ENCODE measurements at regions not wholly inside any gene's neighbourhood (a gene's known extent, or its start where the extent isn't known, plus 50 kb on each side); places are given as distances from the start of the nearest gene placed in this dataset.

DNA sequence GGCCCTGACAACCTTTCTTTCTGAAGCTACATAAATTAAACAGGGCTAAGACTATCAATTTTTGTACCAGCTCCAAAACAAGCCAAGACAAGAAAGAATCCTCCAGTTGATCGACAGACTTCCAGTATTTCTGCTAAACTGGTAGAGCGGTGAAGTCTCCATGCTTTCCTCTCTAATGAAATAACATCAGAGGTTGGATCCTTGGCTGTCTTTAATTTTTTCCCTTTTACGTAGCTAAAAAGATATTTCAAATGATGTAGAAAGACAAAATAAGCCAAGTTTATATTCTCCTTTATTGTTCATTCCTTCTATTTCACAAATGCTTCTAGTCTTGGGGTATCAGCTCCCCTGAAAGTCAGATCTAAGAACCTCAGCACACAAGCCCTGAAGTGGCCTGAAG is 434.9 kb downstream of the NFIB start:
- H2AFZ ChIP-seq: no peak overlapping the region; the same call in 1 of the 2 replicates
- H3K36me3 ChIP-seq (ENCODE audit: insufficient read depth): no peaks in the 10 kb centered on the region
- H3K27me3 Mint-ChIP-seq (ENCODE audit: insufficient read depth, low read depth, poor library complexity): no peaks in the 10 kb centered on the region
- H3K27ac ChIP-seq (ENCODE audit: low read depth): no peak overlapping the region
- H3K36me3 Mint-ChIP-seq (ENCODE audit: low read depth): no peaks in the 10 kb centered on the region
- H3F3A ChIP-seq (replicated peaks; ENCODE audit: low read depth): no peaks in the 10 kb centered on the region
- H3K27me3 ChIP-seq (ENCODE audit: insufficient read depth): no peaks in the 10 kb centered on the region
- H3K4me1 Mint-ChIP-seq: no peaks in the 10 kb centered on the region
- DNase-seq (ENCODE audit: low spot score) (no peak), ATAC-seq (no peak)
- no peak overlapping the region for H3K4me3 ChIP-seq
- H3K9me3 Mint-ChIP-seq: peaks cover 4% of the 10 kb centered on the region; the same call in 1 of the 3 replicates
- no peak overlapping the region for H3K4me2 ChIP-seq
- peaks cover 2% of the 10 kb centered on the region; the same call in 1 of the 2 replicates for H3K9me2 ChIP-seq (ENCODE audit: insufficient read depth)
- no peaks in the 10 kb centered on the region for H3K4me1 ChIP-seq (ENCODE audit: insufficient read depth)
- H3K27ac Mint-ChIP-seq: no peak overlapping the region
- no peak for TF ChIP-seq ZNF331 (CRISPR knock-in tag; IDR thresholded peaks at IDR 0.05; ENCODE audit: low read depth)
- TF ChIP-seq, protein P1, sequence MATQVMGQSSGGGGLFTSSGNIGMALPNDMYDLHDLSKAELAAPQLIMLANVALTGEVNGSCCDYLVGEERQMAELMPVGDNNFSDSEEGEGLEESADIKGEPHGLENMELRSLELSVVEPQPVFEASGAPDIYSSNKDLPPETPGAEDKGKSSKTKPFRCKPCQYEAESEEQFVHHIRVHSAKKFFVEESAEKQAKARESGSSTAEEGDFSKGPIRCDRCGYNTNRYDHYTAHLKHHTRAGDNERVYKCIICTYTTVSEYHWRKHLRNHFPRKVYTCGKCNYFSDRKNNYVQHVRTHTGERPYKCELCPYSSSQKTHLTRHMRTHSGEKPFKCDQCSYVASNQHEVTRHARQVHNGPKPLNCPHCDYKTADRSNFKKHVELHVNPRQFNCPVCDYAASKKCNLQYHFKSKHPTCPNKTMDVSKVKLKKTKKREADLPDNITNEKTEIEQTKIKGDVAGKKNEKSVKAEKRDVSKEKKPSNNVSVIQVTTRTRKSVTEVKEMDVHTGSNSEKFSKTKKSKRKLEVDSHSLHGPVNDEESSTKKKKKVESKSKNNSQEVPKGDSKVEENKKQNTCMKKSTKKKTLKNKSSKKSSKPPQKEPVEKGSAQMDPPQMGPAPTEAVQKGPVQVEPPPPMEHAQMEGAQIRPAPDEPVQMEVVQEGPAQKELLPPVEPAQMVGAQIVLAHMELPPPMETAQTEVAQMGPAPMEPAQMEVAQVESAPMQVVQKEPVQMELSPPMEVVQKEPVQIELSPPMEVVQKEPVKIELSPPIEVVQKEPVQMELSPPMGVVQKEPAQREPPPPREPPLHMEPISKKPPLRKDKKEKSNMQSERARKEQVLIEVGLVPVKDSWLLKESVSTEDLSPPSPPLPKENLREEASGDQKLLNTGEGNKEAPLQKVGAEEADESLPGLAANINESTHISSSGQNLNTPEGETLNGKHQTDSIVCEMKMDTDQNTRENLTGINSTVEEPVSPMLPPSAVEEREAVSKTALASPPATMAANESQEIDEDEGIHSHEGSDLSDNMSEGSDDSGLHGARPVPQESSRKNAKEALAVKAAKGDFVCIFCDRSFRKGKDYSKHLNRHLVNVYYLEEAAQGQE (IDR thresholded peaks at IDR 0.05; ENCODE audit: unreplicated experiment): no peak
- H4K20me1 ChIP-seq (replicated peaks; ENCODE audit: insufficient read depth): no peaks in the 10 kb centered on the region
- no peaks in the 10 kb centered on the region for H3K79me2 ChIP-seq (replicated peaks; ENCODE audit: insufficient read depth)
- H3K4me3 Mint-ChIP-seq: no peak overlapping the region

DNA sequence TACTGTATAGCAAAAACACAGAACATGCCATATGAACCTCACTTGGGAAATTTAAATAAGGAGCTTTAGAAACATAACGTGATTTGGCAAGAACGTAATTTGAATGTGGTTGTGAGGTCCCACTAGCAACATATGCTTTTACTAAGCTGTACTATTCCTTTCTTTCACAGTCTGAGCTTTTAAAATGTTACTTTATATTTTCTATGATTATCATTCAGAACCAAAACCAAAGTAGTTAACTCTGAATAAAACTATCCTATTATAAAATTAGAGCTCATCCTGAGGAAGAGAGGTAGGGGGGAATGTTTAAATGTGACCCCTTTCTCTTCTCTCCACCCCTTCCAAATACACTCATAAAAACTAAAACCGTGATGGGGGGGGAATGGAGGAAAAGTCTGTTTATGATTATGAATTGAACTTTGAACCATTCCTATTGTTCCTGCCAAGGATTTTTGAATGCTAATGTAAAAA is 435.7 kb downstream of the NFIB start:
- no peak overlapping the region for H3K27ac Mint-ChIP-seq
- TF ChIP-seq, protein P1 (IDR thresholded peaks at IDR 0.05; ENCODE audit: unreplicated experiment): no peak
- TF ChIP-seq JUNB (IDR thresholded peaks at IDR 0.05; ENCODE audit: unreplicated experiment): no peak
- TF ChIP-seq EZH2 (IDR thresholded peaks at IDR 0.05; ENCODE audit: low read depth, unreplicated experiment): no peak
- no peak for TF ChIP-seq STAT1 (IDR thresholded peaks at IDR 0.05; ENCODE audit: unreplicated experiment)
- no peak for TF ChIP-seq ZNF331 (CRISPR knock-in tag; IDR thresholded peaks at IDR 0.05; ENCODE audit: low read depth)
- no peak for TF ChIP-seq NANOG (IDR thresholded peaks at IDR 0.05; ENCODE audit: borderline replicate concordance)
- no peak for TF ChIP-seq EZH2phosphoT487 (IDR thresholded peaks at IDR 0.05; ENCODE audit: unreplicated experiment)
- TF ChIP-seq POLR2AphosphoS5 (IDR thresholded peaks at IDR 0.05; ENCODE audit: low read depth): no peak

More for the DNA sequence above, 435.7 kb downstream of the NFIB start:
- no peak for ATAC-seq
- no peaks in the 10 kb centered on the region for H3K36me3 ChIP-seq (ENCODE audit: insufficient read depth)
- H3K4me2 ChIP-seq: no peak overlapping the region
- Mint-ChIP-seq H3K4me3 (no peak overlapping the region), H3K36me3 (ENCODE audit: low read depth) (no peaks in the 10 kb centered on the region), H3K9me3 (peaks cover 4% of the 10 kb centered on the region; the same call in 2 of the 3 replicates), H3K4me1 (no peaks in the 10 kb centered on the region), H3K27me3 (ENCODE audit: insufficient read depth, low read depth, poor library complexity) (no peaks in the 10 kb centered on the region)
- no peak overlapping the region for H3K27ac ChIP-seq (ENCODE audit: low read depth)
- H4K20me1 ChIP-seq (replicated peaks; ENCODE audit: insufficient read depth): no peaks in the 10 kb centered on the region
- H3K4me1 ChIP-seq (ENCODE audit: insufficient read depth): no peaks in the 10 kb centered on the region
- no peaks in the 10 kb centered on the region for H3K79me2 ChIP-seq (replicated peaks; ENCODE audit: insufficient read depth)
- H3K4me3 ChIP-seq: no peak overlapping the region
- H2AFZ ChIP-seq: no peak overlapping the region
- H3K9me2 ChIP-seq (ENCODE audit: insufficient read depth): peaks cover 2% of the 10 kb centered on the region; the same call in 1 of the 2 replicates
- no peaks in the 10 kb centered on the region for H3F3A ChIP-seq (replicated peaks; ENCODE audit: low read depth)
- H3K27me3 ChIP-seq (ENCODE audit: insufficient read depth): no peaks in the 10 kb centered on the region
- no peak for DNase-seq (ENCODE audit: low spot score)

Measured in GM23338 (cell line).